OCI-M1 (cell line): ENCODE measurements at regions not wholly inside any gene's neighbourhood (a gene's known extent, or its start where the extent isn't known, plus 50 kb on each side); places are given as distances from the start of the nearest gene placed in this dataset.

Source experiments
- DNase-seq: peaks from one replicate; lab custom pipeline; 2025; lab: John Stamatoyannopoulos, UW

DNA sequence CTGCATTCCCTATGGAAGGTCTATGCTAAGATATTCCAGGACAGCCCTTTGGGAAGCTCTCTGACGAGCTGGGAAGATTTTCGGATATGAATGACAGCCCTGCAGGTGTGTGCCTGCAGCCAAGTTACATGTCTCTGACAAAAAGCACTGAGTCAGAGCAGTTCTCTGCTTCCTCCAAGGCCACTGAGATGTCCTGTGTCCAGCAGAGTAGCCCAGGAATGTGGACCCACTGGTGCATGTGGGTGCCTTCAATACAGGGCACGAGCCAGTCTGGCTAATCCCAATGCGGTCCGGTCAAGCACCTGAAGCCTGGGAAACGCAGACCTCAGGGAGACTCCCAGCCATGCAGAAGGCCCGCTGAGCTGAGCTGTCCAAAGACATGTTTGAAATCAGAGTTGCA is 565.7 kb downstream of the TCERG1L start:
- no peak for DNase-seq

DNA sequence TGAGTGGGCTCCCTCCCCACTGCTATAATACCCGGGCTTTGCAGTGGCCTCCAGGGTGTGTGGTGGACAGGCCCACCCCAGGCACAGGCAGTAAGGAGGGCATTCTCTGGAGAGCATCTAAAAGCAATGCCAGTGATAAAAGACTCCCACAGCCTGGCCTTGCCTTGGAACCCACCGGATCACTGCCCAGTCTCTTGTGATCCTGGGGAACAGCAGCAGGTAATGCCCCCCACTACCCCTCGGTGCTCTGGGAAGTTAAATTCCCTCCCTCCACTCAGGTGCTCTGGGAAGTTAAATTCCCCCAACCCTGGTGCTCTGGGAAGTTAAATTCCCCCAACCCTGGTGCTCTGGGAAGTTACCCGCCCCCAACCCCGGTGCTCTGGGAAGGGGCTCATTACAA is 565.2 kb downstream of the TCERG1L start:
- no peak for DNase-seq

- DNase-seq, result no peak
Measured at GRCh38 chr10:130747356-130747755, 564.2 kb downstream of the TCERG1L start.

DNA sequence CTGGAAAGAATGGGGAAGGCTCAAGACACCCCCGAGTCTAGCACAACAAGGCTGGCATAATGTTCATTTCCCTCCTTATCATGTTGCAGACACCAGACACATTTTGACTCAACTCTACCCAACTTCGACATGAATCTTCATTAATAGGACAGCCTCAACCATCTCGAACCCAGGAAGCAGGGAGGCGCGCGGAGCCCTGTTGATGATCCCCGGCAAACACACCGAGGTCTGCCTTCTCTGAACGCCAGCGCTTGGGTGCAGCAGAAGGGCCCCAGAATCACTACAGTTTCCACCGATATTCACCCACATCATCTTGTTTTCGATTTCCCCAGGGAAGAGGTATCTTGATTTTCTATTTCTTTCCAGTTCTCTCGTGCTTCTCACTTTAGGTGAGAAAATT is 563.6 kb downstream of the TCERG1L start:
- DNase-seq, result no peak

GRCh38 chr10:130748409-130749057 is 563.0 kb downstream of the TCERG1L start:
- no peak for DNase-seq

DNA sequence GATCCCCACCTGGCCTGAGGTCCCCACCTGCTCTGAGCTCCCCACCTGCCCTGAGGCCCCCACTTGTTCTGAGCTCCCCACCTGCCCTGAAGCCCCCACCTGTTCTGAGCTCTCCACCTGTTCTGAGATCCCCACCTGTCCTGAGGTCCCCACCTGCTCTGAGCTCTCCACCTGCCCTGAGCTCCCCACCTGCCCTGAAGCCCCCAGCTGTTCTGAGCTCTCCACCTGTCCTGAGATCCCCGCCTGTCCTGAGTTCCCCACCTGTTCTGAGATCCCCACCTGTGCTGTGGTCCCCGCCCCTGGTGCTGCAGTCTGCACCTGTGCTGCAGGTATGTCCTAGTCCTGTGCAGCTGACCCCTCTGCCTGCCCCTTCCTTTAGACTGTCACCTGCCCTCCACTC is 561.6 kb downstream of the TCERG1L start:
- DNase-seq, result no peak

GRCh38 chr10:130750441-130750840 is 561.1 kb downstream of the TCERG1L start:
- no peak for DNase-seq

- no peak for DNase-seq
Measured at GRCh38 chr10:130751106-130751840, 560.2 kb downstream of the TCERG1L start.

- DNase-seq, result no peak
Measured at GRCh38 chr10:130751851-130752250, 559.7 kb downstream of the TCERG1L start.

DNA sequence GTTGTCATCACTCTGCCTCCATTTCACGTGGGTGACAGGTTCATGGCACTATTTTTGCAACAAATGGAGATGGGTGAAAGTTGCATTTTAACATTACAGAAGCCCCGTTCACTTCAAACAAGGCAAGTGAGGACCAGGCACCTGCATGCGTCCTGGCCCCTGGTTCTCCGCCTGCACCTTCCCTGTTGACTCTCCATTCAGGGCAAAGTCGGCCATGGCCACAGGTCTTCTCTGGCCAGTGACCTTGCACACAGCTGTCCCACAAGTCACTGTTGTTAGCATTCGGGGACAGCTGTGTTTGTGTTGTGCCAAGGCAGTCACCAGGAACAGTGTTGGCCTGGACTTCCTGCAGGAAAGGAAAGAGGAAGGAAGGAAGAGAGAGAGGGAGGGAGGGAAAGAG is 554.9 kb downstream of the TCERG1L start:
- no peak for DNase-seq

GRCh38 chr10:130757271-130757670 is 554.2 kb downstream of the TCERG1L start:
- DNase-seq, result no peak

DNA sequence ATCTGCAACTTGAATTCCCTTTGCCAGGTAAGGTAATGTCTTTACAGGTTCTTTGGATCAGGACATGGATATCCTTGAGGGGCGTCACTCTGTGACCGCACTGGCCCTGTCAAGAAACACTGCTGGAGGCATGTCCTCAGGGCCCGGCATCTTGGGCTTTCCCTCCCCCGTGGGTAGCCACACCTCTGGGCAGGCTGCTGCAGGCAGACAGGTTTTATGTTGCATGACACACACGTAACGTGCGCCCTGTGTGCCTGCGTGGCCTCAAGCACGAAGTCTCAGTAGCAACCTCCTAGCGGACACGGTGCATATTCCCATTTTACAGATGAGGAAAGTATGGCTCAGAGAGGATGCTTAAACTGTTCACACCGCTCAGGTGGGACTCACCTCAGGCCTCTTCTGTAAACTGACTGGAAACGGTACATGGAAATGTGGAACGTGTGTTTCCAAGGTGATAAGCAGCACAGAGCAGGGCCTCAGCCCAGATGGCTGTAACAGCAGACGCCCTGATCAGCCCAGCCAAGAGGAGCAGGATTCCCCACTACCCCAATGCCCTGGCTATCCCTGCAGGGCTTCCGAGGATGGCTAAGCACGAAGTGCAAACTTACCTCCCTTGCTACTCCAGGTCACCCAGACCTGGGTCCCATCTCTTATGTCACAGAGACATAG is 553.6 kb downstream of the TCERG1L start:
- no peak for DNase-seq

DNA sequence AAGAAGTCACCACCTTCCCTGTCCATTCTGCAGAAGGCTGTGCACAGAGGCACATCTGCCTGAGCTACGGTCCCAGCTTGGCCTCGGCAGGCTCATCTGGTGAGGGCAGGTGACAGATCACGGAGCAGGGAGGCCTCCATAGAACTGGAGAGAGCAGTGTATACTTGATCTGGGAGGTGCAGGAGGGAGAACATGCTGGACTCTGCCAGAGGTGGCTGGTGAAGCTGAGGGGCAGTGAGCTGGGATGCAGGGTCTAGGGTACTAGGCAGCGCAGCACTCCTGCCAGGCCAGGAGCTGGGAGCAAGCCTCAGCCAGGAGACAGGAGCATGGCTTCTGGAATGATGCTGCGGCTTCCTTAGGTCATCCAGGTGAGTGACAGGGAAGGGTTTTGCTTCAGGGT is 553.0 kb downstream of the TCERG1L start:
- no peak for DNase-seq

GRCh38 chr10:130761032-130761575 is 550.4 kb downstream of the TCERG1L start:
- no peak for DNase-seq

DNA sequence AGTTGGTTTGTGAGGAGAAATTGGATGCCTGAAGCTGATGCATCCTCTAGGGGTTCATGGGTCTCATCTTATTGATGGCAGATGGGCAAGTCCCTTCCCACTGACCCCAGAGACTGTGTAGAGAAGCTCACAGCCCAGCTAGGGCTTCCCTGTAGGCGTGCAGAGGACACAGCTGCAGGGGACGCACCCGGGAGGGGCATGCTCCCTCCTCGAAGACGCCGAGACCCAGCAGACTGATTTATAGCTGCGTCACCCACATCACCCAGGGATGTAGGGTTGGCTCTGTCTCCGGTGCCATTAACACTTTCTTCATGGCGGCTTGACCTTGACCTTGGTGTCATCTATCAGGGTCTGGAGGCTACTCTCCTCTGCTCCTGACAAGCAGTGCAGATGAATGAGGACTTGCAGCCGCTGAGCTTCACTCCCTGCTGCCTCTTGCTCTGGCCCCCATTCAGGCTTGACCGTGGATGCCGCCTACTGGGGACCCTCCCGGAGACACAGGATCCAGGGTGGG is 549.7 kb downstream of the TCERG1L start:
- DNase-seq, result no peak

- no peak for DNase-seq
Measured at GRCh38 chr10:130762491-130762890, 549.0 kb downstream of the TCERG1L start.

GRCh38 chr10:130763071-130763470 is 548.5 kb downstream of the TCERG1L start:
- DNase-seq, result no peak

- DNase-seq, result no peak
Measured at GRCh38 chr10:130763491-130763890, 548.0 kb downstream of the TCERG1L start.

- no peak for DNase-seq
Measured at GRCh38 chr10:130764651-130765050, 546.9 kb downstream of the TCERG1L start.

GRCh38 chr10:130766071-130766470 is 545.5 kb downstream of the TCERG1L start:
- no peak for DNase-seq

DNA sequence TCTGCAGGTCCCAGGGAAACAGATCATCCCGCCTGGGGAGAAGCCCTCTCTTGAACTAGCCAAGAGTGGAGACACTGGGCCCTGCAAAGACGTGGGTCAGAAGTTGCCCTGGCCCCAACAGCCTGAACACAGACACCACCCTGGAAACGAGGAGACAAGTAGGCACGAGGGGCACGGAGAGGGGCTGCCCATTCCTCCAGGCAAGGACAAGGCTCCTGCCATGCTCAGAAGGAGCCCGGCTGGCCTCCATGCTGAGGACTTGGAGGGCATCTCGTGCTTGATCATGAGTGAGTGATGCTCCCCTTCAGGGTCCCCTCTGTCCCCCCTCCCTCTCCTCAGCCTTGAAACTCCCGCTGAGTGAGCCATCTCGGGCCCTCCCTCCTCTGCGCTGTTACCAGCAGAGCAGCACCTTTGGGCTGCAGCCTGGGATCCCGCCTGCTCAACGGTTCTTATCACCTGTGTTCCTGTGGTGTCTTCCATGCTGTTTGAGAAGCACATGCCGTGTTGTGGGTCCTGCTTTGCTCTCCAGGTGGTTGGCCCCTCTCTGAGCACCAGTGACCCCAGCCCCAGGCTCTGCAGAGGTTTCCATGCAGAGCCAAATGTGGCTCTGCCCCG is 544.3 kb downstream of the TCERG1L start:
- DNase-seq, result no peak
